ENCODE measurements at regions not wholly inside any gene's neighbourhood (a gene's known extent, or its start where the extent isn't known, plus 50 kb on each side); places are given as distances from the start of the nearest gene placed in this dataset.
"Not testable (repeated sequence)": the region's sequence is repeated elsewhere in the genome, so short reads cannot be mapped to it uniquely, and the experiment has no call there.

GRCh38 chr2:215654148-215654819 lies 218.4 kb upstream of the FN1 start:
- DNase-seq (ENCODE audit: low spot score), result no peak

- DNase-seq (ENCODE audit: low spot score), result no peak
These were observed 217.6 kb upstream of the FN1 start for GRCh38 chr2:215653344-215654030.

GRCh38 chr2:215652388-215652787 lies 216.5 kb upstream of the FN1 start:
- no peak for DNase-seq (ENCODE audit: low spot score)

GRCh38 chr2:215651412-215651811 lies 215.5 kb upstream of the FN1 start:
- DNase-seq (ENCODE audit: low spot score), result no peak

DNA sequence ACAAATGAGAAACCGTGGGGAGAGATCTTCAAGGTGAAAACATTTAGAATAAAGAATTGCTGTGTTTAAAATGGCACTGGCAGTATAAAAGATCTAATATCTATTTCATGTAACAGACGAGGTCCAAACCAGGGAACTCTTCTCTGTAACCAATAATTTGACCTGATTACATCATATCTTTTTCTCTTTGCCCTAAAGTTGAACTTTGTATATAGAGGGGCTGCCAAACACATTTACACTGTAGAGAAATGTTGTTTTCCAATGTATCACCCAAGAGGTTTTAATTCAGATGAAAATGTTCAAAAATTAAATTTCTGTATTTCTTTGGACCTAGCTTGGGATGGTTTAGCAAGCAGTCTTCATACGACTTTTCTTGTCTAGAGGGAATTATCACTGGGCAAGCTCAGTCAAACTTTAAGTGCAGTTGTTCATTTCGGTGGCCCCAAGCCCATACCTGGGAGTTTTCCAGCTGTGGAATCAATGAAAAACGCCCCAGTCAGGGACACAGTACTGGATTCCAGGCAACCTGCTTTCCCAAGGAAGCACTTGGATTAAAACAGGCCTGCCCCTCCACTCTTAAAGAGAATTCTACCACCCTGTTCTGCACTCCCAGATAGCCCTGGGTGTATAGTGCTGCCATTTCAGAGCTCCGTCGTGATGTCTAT lies 208.5 kb upstream of the FN1 start:
- no peak for DNase-seq (ENCODE audit: low spot score)

DNA sequence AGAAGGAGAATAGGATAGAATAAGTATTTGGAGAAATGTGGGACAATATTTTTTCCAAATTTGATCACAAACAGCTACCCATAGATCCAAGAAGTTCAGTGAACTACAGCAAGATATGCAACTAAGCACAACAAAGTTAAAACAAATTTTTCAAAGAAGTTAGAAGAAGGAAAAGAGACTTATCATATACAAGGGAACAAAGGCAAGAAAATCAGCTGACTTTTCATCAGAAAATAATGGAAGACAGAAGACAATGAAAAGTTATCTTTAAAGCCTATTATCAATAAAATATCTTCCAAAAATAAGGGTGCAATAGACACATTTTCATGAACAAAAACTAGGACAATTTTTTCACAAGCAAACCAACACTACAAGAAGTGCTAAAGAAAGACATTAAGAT lies 202.8 kb upstream of the FN1 start:
- no peak for DNase-seq (ENCODE audit: low spot score)

DNA sequence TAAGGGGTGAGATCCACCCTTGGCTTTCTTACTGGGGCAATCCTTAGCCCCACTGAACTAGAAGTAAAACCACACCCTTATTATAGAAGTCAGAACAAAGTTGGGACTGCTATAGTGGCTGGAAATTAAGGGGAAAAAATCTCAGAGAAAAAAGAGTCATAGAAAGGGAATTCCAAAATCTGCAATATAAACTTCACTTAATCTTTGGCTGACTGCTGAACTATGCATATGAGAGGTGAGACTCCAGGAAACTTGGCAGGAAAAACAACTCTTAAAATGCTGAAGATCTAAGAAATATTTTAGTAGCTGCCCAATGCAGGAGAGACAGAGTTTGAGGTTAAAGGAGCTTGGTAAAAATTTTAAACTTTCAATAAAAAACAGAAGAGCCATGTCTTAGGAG lies 201.8 kb upstream of the FN1 start:
- no peak for DNase-seq (ENCODE audit: low spot score)

GRCh38 chr2:215636816-215637215 lies 200.9 kb upstream of the FN1 start:
- no peak for DNase-seq (ENCODE audit: low spot score)

DNA sequence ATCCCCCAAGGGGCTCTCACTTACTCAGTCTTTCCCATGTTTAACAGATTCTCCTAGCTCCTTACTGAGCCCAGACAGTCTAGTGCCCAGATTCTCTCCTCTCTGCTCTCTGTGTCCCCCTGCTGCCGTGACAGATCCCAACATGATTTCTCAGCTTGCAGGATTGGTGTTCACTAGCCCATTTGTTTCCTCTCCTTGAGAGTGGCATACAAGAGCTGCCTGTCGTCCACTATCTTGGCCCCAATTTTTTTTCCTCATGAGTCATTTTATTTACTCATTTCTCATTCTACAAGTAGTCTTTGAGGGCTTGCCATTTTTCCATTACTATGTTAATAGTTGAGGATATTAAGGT lies 199.9 kb upstream of the FN1 start:
- DNase-seq (ENCODE audit: low spot score), result no peak

- no peak for DNase-seq (ENCODE audit: low spot score)
These were observed 199.4 kb upstream of the FN1 start for GRCh38 chr2:215635071-215635787.

- DNase-seq (ENCODE audit: low spot score), result no peak
These were observed 197.5 kb upstream of the FN1 start for GRCh38 chr2:215633360-215633759.

DNA sequence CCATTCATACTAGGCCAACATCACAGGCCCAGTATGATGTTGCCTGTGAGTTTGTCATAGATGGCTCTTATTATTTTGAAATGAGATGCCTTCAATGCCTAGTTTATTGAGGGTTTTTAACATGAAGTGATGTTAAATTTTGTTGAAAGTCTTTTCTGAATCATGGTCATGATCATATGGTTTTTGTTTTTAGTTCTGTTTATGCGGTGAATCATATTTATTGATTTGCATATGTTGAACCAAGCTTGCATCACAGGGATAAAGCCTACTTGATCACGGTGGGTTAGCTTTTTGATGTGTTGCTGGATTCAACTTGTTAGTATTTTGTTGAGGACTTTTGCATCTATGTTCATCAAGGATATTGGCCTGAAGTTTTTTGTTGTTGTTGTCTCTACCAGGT lies 195.8 kb upstream of the FN1 start:
- DNase-seq (ENCODE audit: low spot score), result no peak

DNA sequence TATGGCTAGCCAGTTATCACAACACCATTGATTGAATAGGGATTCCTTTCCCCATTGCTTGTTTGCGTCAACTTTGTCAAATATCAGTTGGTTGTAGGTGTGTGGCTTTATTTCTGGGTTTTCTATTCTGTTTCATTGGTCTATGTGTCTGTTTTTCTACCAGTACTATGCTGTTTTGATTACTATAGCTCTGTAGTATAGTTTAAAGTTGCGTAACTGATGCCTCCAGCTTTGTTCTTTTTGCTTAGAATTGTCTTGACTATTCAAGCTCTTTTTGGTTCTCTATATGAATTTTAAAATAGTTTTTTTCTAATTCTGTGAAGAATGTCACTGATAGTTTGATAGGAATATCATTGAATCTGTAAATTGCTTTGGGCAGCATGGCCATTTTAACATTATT lies 194.9 kb upstream of the FN1 start:
- DNase-seq (ENCODE audit: low spot score), result not testable (repeated sequence)

- DNase-seq (ENCODE audit: low spot score), result no peak
These were observed 191.9 kb upstream of the FN1 start for GRCh38 chr2:215627771-215628170.

GRCh38 chr2:215626812-215627281 lies 191.0 kb upstream of the FN1 start:
- DNase-seq (ENCODE audit: low spot score), result no peak

- no peak for DNase-seq (ENCODE audit: low spot score)
These were observed 190.2 kb upstream of the FN1 start for GRCh38 chr2:215626063-215626462.

GRCh38 chr2:215625207-215625606 lies 189.3 kb upstream of the FN1 start:
- no peak for DNase-seq (ENCODE audit: low spot score)

GRCh38 chr2:215624423-215624829 lies 188.6 kb upstream of the FN1 start:
- no peak for DNase-seq (ENCODE audit: low spot score)

DNA sequence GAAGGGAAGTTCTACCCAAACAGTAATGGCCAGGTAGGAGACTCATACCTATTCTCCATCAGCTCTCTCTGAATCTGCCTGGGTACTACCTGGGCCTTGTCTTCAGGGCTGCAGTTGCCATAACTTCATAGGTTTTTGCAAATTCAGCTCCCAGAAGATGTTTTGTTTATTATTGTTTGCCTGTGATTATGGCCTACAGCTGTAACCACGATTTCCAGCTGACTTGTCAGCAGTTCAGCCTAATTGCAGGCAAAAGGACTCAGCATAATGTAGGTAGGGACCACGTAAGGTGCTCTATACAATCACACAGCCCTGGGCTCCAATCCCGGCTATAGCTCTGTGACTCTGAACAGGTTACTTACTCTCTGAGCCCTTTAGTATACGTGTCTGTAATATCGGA lies 187.0 kb upstream of the FN1 start:
- DNase-seq (ENCODE audit: low spot score), result no peak

DNA sequence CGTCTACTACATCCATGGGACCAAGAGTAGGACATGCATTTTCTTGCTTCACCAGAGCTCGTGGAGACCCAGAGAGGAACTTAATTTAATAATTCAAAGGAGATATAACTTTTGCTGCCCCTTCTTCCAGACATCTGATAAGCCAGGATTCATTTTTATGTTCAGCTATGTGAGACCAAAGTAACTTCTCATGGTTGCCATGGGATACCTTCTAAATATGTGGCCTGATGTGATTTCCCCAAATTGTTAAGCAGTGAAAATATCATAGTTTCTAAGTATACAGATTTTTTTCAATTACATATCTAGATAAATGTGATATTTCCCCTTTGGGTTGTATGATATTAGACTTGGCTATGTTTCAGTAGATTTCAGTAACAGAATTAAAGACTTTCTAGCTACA lies 185.5 kb upstream of the FN1 start:
- DNase-seq (ENCODE audit: low spot score), result no peak

GRCh38 chr2:215620528-215620927 lies 184.7 kb upstream of the FN1 start:
- no peak for DNase-seq (ENCODE audit: low spot score)

GRCh38 chr2:215619989-215620388 lies 184.1 kb upstream of the FN1 start:
- no peak for DNase-seq (ENCODE audit: low spot score)

All from RKO (cell line).